Fibroblast of lung (primary cell): ENCODE measurements at regions not wholly inside any gene's neighbourhood (a gene's known extent, or its start where the extent isn't known, plus 50 kb on each side); places are given as distances from the start of the nearest gene placed in this dataset.

Experiments
- DNase-seq, 2 donors: peaks; one replicate each; pipeline versions ENCODE4 v3.0.0 to v3.0.0-alpha.2; 2010; ENCODE audit warnings: low read depth in 2 of 2
- H2AFZ ChIP-seq: 2 replicates; pipeline ENCODE4 v1.5.1; 2012; ENCODE audit warnings: low read length, control low read depth, inconsistent platforms
- H3K27ac ChIP-seq: 2 replicates; pipeline ENCODE4 v1.5.1; 2011; ENCODE audit warnings: low read length, control low read depth; ENCODE audit not compliant: insufficient read depth
- H3K27me3 ChIP-seq: 2 replicates; pipeline ENCODE4 v1.5.1; 2011; ENCODE audit warnings: mild to moderate bottlenecking, low read length; ENCODE audit not compliant: control insufficient read depth, insufficient read depth
- H3K36me3 ChIP-seq: 2 replicates; pipeline ENCODE4 v1.5.1; 2011; ENCODE audit warnings: low read length; ENCODE audit not compliant: control insufficient read depth, insufficient read depth
- H3K4me1 ChIP-seq: 2 replicates; pipeline ENCODE4 v1.5.1; 2011; ENCODE audit warnings: low read length; ENCODE audit not compliant: control insufficient read depth, insufficient read depth; ENCODE audit errors: extremely low read depth
- H3K4me2 ChIP-seq: 2 replicates; pipeline ENCODE4 v1.5.1; 2011; ENCODE audit warnings: low read length, control low read depth; ENCODE audit not compliant: insufficient read depth; ENCODE audit errors: extremely low read depth
- H3K4me3 ChIP-seq, 4 experiments: fragments of 200-600 bp in 1 of 4; sonication (generic) in 1 of 4; replicated peaks in 1 of 4; 2 replicates each; pipeline ENCODE4 v1.5.1; 2011 to 2016; ENCODE audit warnings: low read length in 4 of 4, low read depth in 3 of 4, mild to moderate bottlenecking in 3 of 4, control low read depth in 2 of 4, inconsistent platforms in 1 of 4, mixed read lengths in 1 of 4; ENCODE audit not compliant: insufficient read depth in 1 of 4; ENCODE audit errors: control extremely low read depth in 1 of 4
- H3K79me2 ChIP-seq: 2 replicates; pipeline ENCODE4 v1.5.1; 2012; ENCODE audit warnings: mild to moderate bottlenecking, low read length, inconsistent platforms; ENCODE audit not compliant: control insufficient read depth, insufficient read depth
- H3K9ac ChIP-seq: 2 replicates; pipeline ENCODE4 v1.5.1; 2011; ENCODE audit warnings: mild to moderate bottlenecking, low read length, control low read depth; ENCODE audit not compliant: insufficient read depth
- H3K9me3 ChIP-seq: 2 replicates; pipeline ENCODE4 v1.5.1; 2012; ENCODE audit warnings: low read depth, low read length; ENCODE audit not compliant: control insufficient read depth, insufficient read depth
- H4K20me1 ChIP-seq: 2 replicates; pipeline ENCODE4 v1.5.1; 2011; ENCODE audit warnings: low read length; ENCODE audit not compliant: control insufficient read depth, insufficient read depth; ENCODE audit errors: extremely low read depth
- EZH2 ChIP-seq: IDR thresholded peaks from 2 replicates; pipeline ENCODE4 v1.5.1; 2012; ENCODE audit warnings: low read length, control low read depth, mild to moderate bottlenecking; ENCODE audit errors: missing control alignments
- TF ChIP-seq, protein P1 (sequence below), 2 donors: IDR thresholded peaks in 1 of 2; conservative IDR thresholded peaks in 1 of 2; 1 replicate in 1 of 2; 2 replicates in 1 of 2; pipeline ENCODE4 v1.5.1; 2011 to 2012; ENCODE audit warnings: low read length in 2 of 2, control low read depth in 1 of 2, inconsistent platforms in 1 of 2, low read depth in 1 of 2, mild to moderate bottlenecking in 1 of 2

DNA sequence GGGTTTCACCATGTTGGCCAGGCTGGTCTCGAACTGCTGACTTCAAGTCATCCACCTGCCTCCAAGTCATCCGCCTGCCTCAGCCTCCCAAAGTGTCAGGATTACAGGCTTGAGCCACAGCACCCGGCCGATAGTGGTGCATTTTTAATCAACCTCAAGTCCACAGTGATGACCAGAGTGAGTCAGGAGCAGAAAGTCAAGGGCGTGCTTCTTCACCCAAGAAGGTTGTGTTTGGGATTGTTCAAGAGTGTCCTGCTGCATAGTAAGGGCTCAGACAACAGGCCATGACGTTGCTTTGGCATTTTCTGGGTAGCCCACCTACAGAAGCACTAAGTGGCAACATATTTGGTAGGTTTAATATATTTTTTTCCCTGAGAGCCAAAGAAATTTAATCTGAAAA is 108.3 kb upstream of the FAM20A start:
- DNase-seq = no peak
- no peak overlapping the region for H3K4me3 ChIP-seq
- H3K36me3 ChIP-seq = no peaks in the 10 kb centered on the region
- no peak overlapping the region for H3K4me2 ChIP-seq
- no peak overlapping the region for H2AFZ ChIP-seq
- no peaks in the 10 kb centered on the region for H4K20me1 ChIP-seq
- no peaks in the 10 kb centered on the region for H3K79me2 ChIP-seq
- no peak overlapping the region for H3K9ac ChIP-seq
- TF ChIP-seq, protein P1, sequence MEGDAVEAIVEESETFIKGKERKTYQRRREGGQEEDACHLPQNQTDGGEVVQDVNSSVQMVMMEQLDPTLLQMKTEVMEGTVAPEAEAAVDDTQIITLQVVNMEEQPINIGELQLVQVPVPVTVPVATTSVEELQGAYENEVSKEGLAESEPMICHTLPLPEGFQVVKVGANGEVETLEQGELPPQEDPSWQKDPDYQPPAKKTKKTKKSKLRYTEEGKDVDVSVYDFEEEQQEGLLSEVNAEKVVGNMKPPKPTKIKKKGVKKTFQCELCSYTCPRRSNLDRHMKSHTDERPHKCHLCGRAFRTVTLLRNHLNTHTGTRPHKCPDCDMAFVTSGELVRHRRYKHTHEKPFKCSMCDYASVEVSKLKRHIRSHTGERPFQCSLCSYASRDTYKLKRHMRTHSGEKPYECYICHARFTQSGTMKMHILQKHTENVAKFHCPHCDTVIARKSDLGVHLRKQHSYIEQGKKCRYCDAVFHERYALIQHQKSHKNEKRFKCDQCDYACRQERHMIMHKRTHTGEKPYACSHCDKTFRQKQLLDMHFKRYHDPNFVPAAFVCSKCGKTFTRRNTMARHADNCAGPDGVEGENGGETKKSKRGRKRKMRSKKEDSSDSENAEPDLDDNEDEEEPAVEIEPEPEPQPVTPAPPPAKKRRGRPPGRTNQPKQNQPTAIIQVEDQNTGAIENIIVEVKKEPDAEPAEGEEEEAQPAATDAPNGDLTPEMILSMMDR (conservative IDR thresholded peaks at IDR 0.05 in 1 of 2, IDR thresholded peaks at IDR 0.05 in 1 of 2; ENCODE audit: low read depth in 1 of 2, low read length in 2 of 2) = no peak
- no peak for TF ChIP-seq EZH2
- no peaks in the 10 kb centered on the region for H3K27me3 ChIP-seq
- no peaks in the 10 kb centered on the region for H3K9me3 ChIP-seq
- no peak overlapping the region for H3K27ac ChIP-seq
- H3K4me1 ChIP-seq = peaks cover 9% of the 10 kb centered on the region

DNA sequence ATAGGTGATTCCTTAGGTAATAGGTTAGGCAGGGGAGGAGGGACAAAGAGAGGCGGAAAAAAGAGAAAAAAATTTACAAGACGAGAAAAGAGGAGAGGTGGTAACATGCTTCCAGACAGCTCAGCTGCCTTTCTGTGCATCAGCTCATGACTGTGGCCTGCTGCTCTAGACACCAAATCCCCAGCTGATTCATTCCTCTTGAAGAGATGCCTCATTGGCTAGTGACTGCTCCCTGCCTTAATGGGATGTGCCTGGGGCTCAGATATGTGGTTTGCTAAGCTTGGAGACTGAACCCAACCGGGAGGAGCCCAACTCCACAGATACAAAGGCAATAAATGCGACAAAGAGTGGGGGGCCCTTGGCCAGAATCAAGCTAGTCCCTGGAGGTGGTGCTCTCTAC is 105.9 kb upstream of the FAM20A start:
- TF ChIP-seq, protein P1 (conservative IDR thresholded peaks at IDR 0.05 in 1 of 2, IDR thresholded peaks at IDR 0.05 in 1 of 2; ENCODE audit: low read depth in 1 of 2, low read length in 2 of 2) = no peak
- TF ChIP-seq EZH2 = no peak
- Histone ChIP-seq H3K36me3 (no peaks in the 10 kb centered on the region), H4K20me1 (no peaks in the 10 kb centered on the region), H3K27me3 (no peaks in the 10 kb centered on the region), H3K4me3 (no peak overlapping the region), H3K4me2 (no peak overlapping the region), H3K9ac (no peak overlapping the region), H2AFZ (no peak overlapping the region), H3K9me3 (no peaks in the 10 kb centered on the region), H3K27ac (no peak overlapping the region), H3K4me1 (peaks cover 9% of the 10 kb centered on the region), H3K79me2 (no peaks in the 10 kb centered on the region)
- DNase-seq = peak in 1 of 2 donors; percentile 56

DNA sequence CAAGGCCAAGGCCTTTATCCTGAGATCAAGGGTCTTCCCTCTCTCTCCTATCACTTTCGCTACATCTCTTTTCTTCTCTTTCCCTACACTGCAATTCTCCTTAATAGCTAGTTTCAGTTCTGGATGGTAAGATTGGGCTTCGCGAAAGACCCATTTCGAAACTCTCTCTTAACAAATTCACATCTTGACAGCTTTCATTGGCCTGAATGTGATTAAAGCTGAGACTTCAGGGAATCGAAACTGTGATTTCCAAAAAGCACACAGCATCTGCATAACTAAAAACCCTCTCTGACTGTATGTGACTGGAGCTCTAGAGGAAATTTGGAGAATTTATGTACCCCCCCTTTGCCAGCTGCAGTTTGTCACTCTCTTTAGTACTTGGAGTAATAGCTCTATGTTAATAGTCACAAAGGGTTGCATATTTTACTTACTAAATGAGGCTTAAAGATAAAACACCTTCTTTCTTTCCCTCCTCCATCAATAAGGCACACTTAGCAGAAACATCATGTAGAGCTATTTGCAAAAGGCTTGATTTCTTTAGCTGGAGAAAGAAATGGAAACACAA is 105.3 kb upstream of the FAM20A start:
- TF ChIP-seq, protein P1 (conservative IDR thresholded peaks at IDR 0.05 in 1 of 2, IDR thresholded peaks at IDR 0.05 in 1 of 2; ENCODE audit: low read depth in 1 of 2, low read length in 2 of 2) = no peak
- no peak for TF ChIP-seq EZH2
- no peaks in the 10 kb centered on the region for H3K36me3 ChIP-seq
- H4K20me1 ChIP-seq = no peaks in the 10 kb centered on the region
- peak in 1 of 2 donors; percentile 17 for DNase-seq
- peaks cover 9% of the 10 kb centered on the region for H3K4me1 ChIP-seq
- H3K4me2 ChIP-seq = no peak overlapping the region
- no peaks in the 10 kb centered on the region for H3K27me3 ChIP-seq
- no peak overlapping the region for H2AFZ ChIP-seq
- H3K9ac ChIP-seq = no peak overlapping the region
- H3K27ac ChIP-seq = no peak overlapping the region
- H3K79me2 ChIP-seq = no peaks in the 10 kb centered on the region
- H3K9me3 ChIP-seq = no peaks in the 10 kb centered on the region
- H3K4me3 ChIP-seq = peak overlapping the region in 1 of 4 experiments; percentile 12
